ENCODE measurements at regions not wholly inside any gene's neighbourhood (a gene's known extent, or its start where the extent isn't known, plus 50 kb on each side); places are given as distances from the start of the nearest gene placed in this dataset.

DNA sequence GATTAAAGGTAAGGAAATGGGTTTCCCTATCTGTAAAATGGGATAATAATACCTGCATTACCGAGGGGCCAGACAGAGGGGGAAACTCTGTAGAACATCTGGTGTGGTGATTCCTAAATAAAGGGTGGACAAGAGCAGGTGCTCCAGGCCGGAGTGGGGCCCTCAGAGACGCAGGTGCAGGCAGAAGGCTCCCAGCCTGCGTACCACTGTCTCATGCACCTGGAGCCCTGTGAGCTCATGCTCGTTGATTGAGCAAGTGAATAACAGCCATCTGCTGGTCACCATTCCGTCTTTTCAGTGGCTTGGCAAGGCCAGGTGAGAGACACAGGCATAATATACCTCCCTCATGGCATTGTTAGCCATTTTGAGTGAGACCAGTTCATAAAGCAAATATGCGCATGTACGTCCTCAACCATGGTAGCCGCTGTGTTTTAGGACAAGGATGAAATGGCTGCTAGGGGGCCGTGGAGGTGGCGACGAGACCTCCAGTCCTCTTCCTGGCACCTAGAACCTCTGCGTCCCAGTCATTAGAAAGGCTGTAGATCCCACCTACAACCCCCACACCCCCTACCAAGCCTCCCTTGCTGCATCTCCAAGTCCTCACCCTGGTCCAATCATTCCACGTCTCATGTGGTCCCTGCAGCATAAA is 198.0 kb upstream of the MVB12B start:
- intact Hi-C loops (cut with DNase I), result no loop called here
- ATAC-seq, result no peak
- 80 to 90% (median 88%) methylated on average over 14 of the region's 14 CpGs for WGBS, 4 donors
- TF ChIP-seq, protein P1, sequence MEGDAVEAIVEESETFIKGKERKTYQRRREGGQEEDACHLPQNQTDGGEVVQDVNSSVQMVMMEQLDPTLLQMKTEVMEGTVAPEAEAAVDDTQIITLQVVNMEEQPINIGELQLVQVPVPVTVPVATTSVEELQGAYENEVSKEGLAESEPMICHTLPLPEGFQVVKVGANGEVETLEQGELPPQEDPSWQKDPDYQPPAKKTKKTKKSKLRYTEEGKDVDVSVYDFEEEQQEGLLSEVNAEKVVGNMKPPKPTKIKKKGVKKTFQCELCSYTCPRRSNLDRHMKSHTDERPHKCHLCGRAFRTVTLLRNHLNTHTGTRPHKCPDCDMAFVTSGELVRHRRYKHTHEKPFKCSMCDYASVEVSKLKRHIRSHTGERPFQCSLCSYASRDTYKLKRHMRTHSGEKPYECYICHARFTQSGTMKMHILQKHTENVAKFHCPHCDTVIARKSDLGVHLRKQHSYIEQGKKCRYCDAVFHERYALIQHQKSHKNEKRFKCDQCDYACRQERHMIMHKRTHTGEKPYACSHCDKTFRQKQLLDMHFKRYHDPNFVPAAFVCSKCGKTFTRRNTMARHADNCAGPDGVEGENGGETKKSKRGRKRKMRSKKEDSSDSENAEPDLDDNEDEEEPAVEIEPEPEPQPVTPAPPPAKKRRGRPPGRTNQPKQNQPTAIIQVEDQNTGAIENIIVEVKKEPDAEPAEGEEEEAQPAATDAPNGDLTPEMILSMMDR (IDR thresholded peaks at IDR 0.05), result no peak
- no peak for TF ChIP-seq POLR2A (IDR thresholded peaks at IDR 0.05)
- DNase-seq, result no peak
- H3K4me3 ChIP-seq, result no peak overlapping the region
- H3K27ac ChIP-seq, result no peak overlapping the region
- H3K4me1 ChIP-seq, result peaks cover 0 to 5% (median 0%) of the 10 kb centered on the region in 12 donors
- peaks cover 0 to 5% (median 0%) of the 10 kb centered on the region in 9 donors for H3K27me3 ChIP-seq
- peaks cover 0 to 9% (median 0%) of the 10 kb centered on the region in 12 donors for H3K9me3 ChIP-seq
- H3K36me3 ChIP-seq, result no peaks in the 10 kb centered on the region

DNA sequence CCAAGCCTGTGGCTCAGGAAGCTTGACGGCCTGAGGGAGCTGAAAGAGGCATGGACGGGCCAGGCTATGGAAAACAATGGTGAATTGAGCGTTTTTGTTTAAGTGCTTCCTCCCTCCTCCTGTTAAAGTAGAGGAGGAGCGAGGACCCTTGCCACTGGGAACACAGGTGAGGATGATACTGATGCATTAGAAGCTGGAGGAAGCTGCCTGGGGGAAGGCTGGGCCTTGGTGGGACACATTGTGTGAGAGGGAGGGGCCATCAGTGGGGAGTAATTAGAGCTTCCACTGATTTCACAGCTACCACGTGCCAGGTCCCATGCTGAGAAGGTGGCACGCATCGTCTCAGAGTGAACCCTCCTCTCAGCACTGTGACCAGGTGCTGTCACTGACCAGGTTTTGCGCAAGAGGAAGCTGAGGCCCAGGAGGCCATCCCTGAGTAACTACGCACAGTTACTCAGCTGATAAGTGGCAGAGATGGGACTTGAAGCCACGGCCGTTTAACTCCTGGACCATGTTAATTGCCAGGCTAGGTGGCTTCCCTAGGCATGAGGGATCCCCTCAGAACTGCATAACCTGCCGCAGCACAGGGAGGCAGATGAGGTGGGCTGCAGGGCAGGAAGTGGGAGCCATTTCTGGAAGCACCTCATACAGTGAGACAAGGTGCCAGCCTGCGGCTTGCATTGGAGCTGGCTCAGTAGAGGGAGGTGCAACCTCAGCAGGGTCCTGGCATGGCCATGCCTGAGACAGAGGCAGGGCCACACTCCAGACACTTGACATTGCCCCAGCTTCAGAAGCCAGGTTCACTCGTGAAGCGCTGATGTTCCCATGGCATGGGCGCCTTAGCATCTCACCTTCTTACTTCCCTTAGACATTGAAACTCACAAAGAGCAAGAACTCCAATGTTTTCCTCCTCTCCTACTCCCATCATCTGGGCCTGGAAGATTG is 195.3 kb upstream of the MVB12B start:
- Histone ChIP-seq H3K9me3 (peaks cover 0 to 21% (median 0%) of the 10 kb centered on the region in 12 donors), H3K27ac (no peak overlapping the region), H3K27me3 (peaks cover 0 to 5% (median 0%) of the 10 kb centered on the region in 9 donors), H3K4me1 (no peaks in the 10 kb centered on the region), H3K36me3 (no peaks in the 10 kb centered on the region), H3K4me3 (no peak overlapping the region)
- intact Hi-C loops (cut with DNase I), result no loop called here
- no peak for TF ChIP-seq POLR2A (IDR thresholded peaks at IDR 0.05)
- TF ChIP-seq, protein P1 (IDR thresholded peaks at IDR 0.05), result no peak
- no peak for DNase-seq
- WGBS, 4 donors, result 77 to 87% (median 81%) methylated on average over 15 to 16 of the region's 16 CpGs
- ATAC-seq, result no peak

DNA sequence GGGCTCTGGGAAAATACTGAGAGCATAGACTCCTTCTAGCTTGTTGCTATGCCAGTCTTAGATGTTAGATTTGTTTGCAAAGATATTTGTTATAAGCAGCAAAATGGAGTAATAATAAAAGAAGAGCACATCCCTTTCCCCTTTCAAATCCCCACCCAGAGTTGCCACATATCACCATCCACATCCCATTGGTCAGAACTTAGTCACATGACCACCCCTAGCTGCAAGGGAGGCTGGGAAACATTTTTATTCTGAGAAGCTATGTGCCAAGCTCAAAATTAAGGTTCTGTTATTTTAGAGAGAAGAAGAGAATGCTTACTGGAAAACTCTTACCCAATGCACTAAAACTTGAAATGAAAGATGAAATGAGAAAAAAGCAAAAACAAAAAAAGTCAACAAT is 193.9 kb upstream of the MVB12B start:
- peaks cover 0 to 5% (median 0%) of the 10 kb centered on the region in 9 donors for H3K27me3 ChIP-seq
- DNase-seq (no peak), ATAC-seq (no peak)
- intact Hi-C loops (cut with DNase I), result no loop called here
- no peak overlapping the region for H3K27ac ChIP-seq
- peaks cover 0 to 29% (median 4%) of the 10 kb centered on the region in 12 donors for H3K9me3 ChIP-seq
- H3K4me1 ChIP-seq, result no peaks in the 10 kb centered on the region
- no peaks in the 10 kb centered on the region for H3K36me3 ChIP-seq
- no peak for TF ChIP-seq POLR2A (IDR thresholded peaks at IDR 0.05)
- TF ChIP-seq, protein P1 (IDR thresholded peaks at IDR 0.05), result no peak
- no peak overlapping the region for H3K4me3 ChIP-seq

DNA sequence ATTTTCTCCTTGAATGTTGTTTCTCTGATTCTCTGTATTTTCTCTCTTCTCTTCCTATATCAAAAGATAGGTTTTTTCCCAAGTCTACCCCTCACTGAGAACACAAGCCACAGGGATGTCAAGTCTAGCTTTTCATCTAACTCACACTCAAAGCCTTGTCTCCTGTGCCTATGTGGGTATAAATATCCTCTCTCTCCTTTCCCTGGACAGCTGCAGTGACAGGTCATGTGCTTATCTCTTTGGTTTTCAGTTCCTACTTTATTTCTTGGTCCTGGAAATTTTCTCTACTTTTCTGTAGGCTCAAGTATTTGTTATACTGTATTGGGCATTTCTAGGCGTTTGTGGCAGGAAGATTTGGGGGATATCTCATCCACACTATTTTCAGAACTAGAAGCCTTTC is 182.4 kb upstream of the MVB12B start:
- ATAC-seq (peak in 2 of 4 donors; percentile 59 to 69), DNase-seq (no peak)
- intact Hi-C loops (cut with DNase I), result no loop called here
- peaks cover 0 to 11% (median 0%) of the 10 kb centered on the region in 9 donors for H3K27me3 ChIP-seq
- H3K4me3 ChIP-seq, result no peak overlapping the region
- peak overlapping the region in 3 of 12 donors; percentile 34 to 68 (median 57) for H3K27ac ChIP-seq
- 14 to 31% (median 26%) methylated on average over 1 of the region's 1 CpG for WGBS, 4 donors
- peaks cover 0 to 19% (median 0%) of the 10 kb centered on the region in 12 donors for H3K4me1 ChIP-seq
- H3K36me3 ChIP-seq, result no peaks in the 10 kb centered on the region
- H3K9me3 ChIP-seq, result peaks cover 0 to 19% (median 0%) of the 10 kb centered on the region in 12 donors
- TF ChIP-seq POLR2A (IDR thresholded peaks at IDR 0.05), result no peak
- TF ChIP-seq, protein P1 (IDR thresholded peaks at IDR 0.05), result no peak
